OCI-LY7 (cell line): ENCODE measurements at regions not wholly inside any gene's neighbourhood (a gene's known extent, or its start where the extent isn't known, plus 50 kb on each side); places are given as distances from the start of the nearest gene placed in this dataset.

Source experiments
- BruUV-seq: library from RNA; stranded (reverse); fragments of 400-500 nt; replicated peaks from 2 replicates; lab custom pipeline; 2021; lab: Mats Ljungman, UMichigan
- CTCF ChIA-PET: fragments of 300-600 bp; sonication (Branson Sonifier 250); formaldehyde crosslinking; loops from one replicate; lab custom pipeline; 2022; ENCODE audit warnings: antibody characterized with exemption; ENCODE audit not compliant: unreplicated experiment; lab: Charles Lee
- POLR2A ChIA-PET: fragments of 300-600 bp; sonication (Branson Sonifier 250); formaldehyde crosslinking; loops from one replicate; lab custom pipeline; 2022; ENCODE audit warnings: antibody characterized with exemption; lab: Charles Lee
- DNase-seq: peaks from one replicate; pipeline ENCODE4 v3.0.0-alpha.2; 2015; ENCODE audit warnings: low spot score
- H2AFZ ChIP-seq: fragments of 200-600 bp; sonication (generic), shearing (Covaris generic); 2 replicates; pipeline ENCODE4 v1.6.1; 2014; ENCODE audit warnings: mild to moderate bottlenecking, antibody characterized with exemption, low read length, moderate library complexity
- H3K27ac ChIP-seq: fragments of 200-600 bp; sonication (generic); 2 replicates; pipeline ENCODE4 v1.5.1; 2014; ENCODE audit warnings: mixed run types, low read depth, mild to moderate bottlenecking, moderate library complexity, low read length, inconsistent platforms; ENCODE audit not compliant: poor library complexity, severe bottlenecking
- H3K36me3 ChIP-seq: fragments of 200-600 bp; sonication (generic); 2 replicates; pipeline ENCODE4 v1.6.1; 2014; ENCODE audit warnings: mild to moderate bottlenecking, antibody characterized with exemption, low read length, moderate library complexity, mixed read lengths; ENCODE audit not compliant: insufficient read depth
- H3K4me1 ChIP-seq: fragments of 200-600 bp; sonication (generic); 2 replicates; pipeline ENCODE4 v1.5.1; 2014; ENCODE audit warnings: mild to moderate bottlenecking, low read length; ENCODE audit not compliant: insufficient read depth, poor library complexity, severe bottlenecking
- H3K4me2 ChIP-seq: fragments of 200-600 bp; sonication (generic); 2 replicates; pipeline ENCODE4 v1.6.1; 2014; ENCODE audit warnings: mild to moderate bottlenecking, low read length
- H3K4me3 ChIP-seq: fragments of 200-600 bp; sonication (generic); 2 replicates; pipeline ENCODE4 v1.5.1; 2014; ENCODE audit warnings: mild to moderate bottlenecking, low read depth, low read length; ENCODE audit not compliant: poor library complexity, severe bottlenecking
- H3K79me2 ChIP-seq: fragments of 200-600 bp; sonication (generic); 2 replicates; pipeline ENCODE4 v1.6.1; 2016; ENCODE audit warnings: low read depth, mild to moderate bottlenecking, low read length, moderate library complexity, mixed read lengths; ENCODE audit not compliant: insufficient read depth
- H3K9me2 ChIP-seq: fragments of 200-600 bp; sonication (generic); 2 replicates; pipeline ENCODE4 v1.6.1; 2016; ENCODE audit warnings: mild to moderate bottlenecking, low read length, mixed read lengths; ENCODE audit not compliant: insufficient read depth
- H3K9me3 ChIP-seq: fragments of 200-600 bp; sonication (generic); 2 replicates; pipeline ENCODE4 v1.6.1; 2014; ENCODE audit warnings: mild to moderate bottlenecking, mixed run types, low read length, mixed read lengths
- H4K20me1 ChIP-seq: fragments of 200-600 bp; sonication (generic); 2 replicates; pipeline ENCODE4 v1.6.1; 2014; ENCODE audit warnings: mild to moderate bottlenecking, antibody characterized with exemption, low read length, moderate library complexity, mixed read lengths; ENCODE audit not compliant: insufficient read depth
- CTCF ChIP-seq: fragments of 200-600 bp; sonication (generic); conservative IDR thresholded peaks from 2 replicates; pipeline ENCODE4 v1.5.1; 2014; ENCODE audit warnings: mild to moderate bottlenecking, antibody characterized with exemption, low read length, moderate library complexity, mixed read lengths
- EZH2phosphoT487 ChIP-seq: fragments of 200-600 bp; sonication (generic); IDR thresholded peaks from 2 replicates; pipeline ENCODE4 v1.6.1; 2018; ENCODE audit warnings: low read depth, borderline replicate concordance, mild to moderate bottlenecking, mixed run types, antibody characterized with exemption, low read length, moderate library complexity, mixed read lengths
- intact Hi-C: fragments of 100-400 bp; cut with micrococcal nuclease; formaldehyde crosslinking; loops from one replicate; pipeline ENCODE4 v1.10.0; 2022; ENCODE audit not compliant: unreplicated experiment

- Histone ChIP-seq H4K20me1 (no peaks in the 10 kb centered on the region), H3K9me3 (no peaks in the 10 kb centered on the region), H3K79me2 (no peaks in the 10 kb centered on the region), H3K27ac (no peak overlapping the region), H3K4me2 (no peak overlapping the region), H3K4me1 (no peaks in the 10 kb centered on the region), H2AFZ (no peak overlapping the region), H3K9me2 (no peaks in the 10 kb centered on the region), H3K36me3 (no peaks in the 10 kb centered on the region), H3K4me3 (no peak overlapping the region)
- POLR2A ChIA-PET, result no interaction called here
- TF ChIP-seq EZH2phosphoT487 (no peak), CTCF (no peak)
- CTCF ChIA-PET, result no interaction called here
- no TSS peak for BruUV-seq
- intact Hi-C loops, result no loop called here
- DNase-seq, result no peak
These were observed 126.4 kb upstream of the PRLR start for GRCh38 chr5:35356725-35357124.

- no peak for DNase-seq
- Histone ChIP-seq H4K20me1 (no peaks in the 10 kb centered on the region), H2AFZ (no peak overlapping the region), H3K36me3 (no peaks in the 10 kb centered on the region), H3K4me1 (no peaks in the 10 kb centered on the region), H3K27ac (no peak overlapping the region), H3K9me3 (no peaks in the 10 kb centered on the region), H3K79me2 (no peaks in the 10 kb centered on the region), H3K9me2 (no peaks in the 10 kb centered on the region), H3K4me2 (no peak overlapping the region), H3K4me3 (no peak overlapping the region)
- POLR2A ChIA-PET, result no interaction called here
- no TSS peak for BruUV-seq
- CTCF ChIA-PET, result no interaction called here
- no peak for TF ChIP-seq EZH2phosphoT487
- intact Hi-C loops, result no loop called here
These were observed 124.5 kb upstream of the PRLR start for GRCh38 chr5:35354751-35355150.

DNA sequence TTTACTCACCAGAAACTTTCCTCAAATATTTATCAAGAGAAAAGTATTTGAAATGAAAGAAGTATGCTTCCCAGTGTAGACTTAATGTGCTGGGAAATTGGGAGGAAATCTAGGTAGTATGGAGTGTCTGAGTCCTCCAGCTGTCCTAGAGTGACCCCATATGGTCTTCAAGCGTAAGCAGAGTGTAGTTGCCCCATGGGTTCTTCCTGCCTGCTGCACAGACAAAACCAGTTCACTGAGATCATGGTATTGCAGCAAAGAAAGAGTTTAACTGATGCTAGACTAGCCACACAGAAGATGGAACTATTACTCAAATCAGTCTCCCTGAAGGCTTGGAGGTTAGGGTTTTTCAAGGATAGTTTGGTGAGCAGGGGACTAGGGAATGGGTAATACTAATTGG lies 114.9 kb upstream of the PRLR start:
- no TSS peak for BruUV-seq
- H2AFZ ChIP-seq, result no peak overlapping the region
- no peaks in the 10 kb centered on the region for H3K36me3 ChIP-seq
- H4K20me1 ChIP-seq, result no peaks in the 10 kb centered on the region
- no peak for DNase-seq
- no peaks in the 10 kb centered on the region for H3K79me2 ChIP-seq
- no peak overlapping the region for H3K27ac ChIP-seq
- intact Hi-C loops, result no loop called here
- TF ChIP-seq CTCF (no peak), EZH2phosphoT487 (no peak)
- ChIA-PET POLR2A (no interaction called here), CTCF (no interaction called here)
- no peaks in the 10 kb centered on the region for H3K4me1 ChIP-seq
- no peaks in the 10 kb centered on the region for H3K9me3 ChIP-seq
- no peak overlapping the region for H3K4me2 ChIP-seq
- H3K9me2 ChIP-seq, result no peaks in the 10 kb centered on the region
- no peak overlapping the region for H3K4me3 ChIP-seq
